A549 (cell line): ENCODE measurements at regions not wholly inside any gene's neighbourhood (a gene's known extent, or its start where the extent isn't known, plus 50 kb on each side); places are given as distances from the start of the nearest gene placed in this dataset.

Source experiments
- ATAC-seq, 2 experiments: fragments of 200-7000 bp in 1 of 2; fragments of >200 bp in 1 of 2; cut with Nextera tagmentation in 1 of 2; cut with Tn5 transposase in 1 of 2; 3 replicates each; pipeline versions ENCODE4 v1.8.0 to v1.9.1; 2018 to 2020; ENCODE audit warnings: mild to moderate bottlenecking in 1 of 2, moderate library complexity in 1 of 2
- CTCF ChIA-PET: fragments of 300-600 bp; sonication (Branson Sonifier 250); formaldehyde crosslinking; extraction: SDS; loops from one replicate; lab custom pipeline; 2021; ENCODE audit warnings: antibody characterized with exemption, inconsistent platforms; lab: Yijun Ruan, JAX
- POLR2A ChIA-PET: fragments of 350-600 bp; formaldehyde crosslinking; extraction: SDS; loops from one replicate; lab custom pipeline; 2021; ENCODE audit warnings: antibody characterized with exemption, inconsistent platforms; lab: Yijun Ruan, JAX
- DNase-seq, 2 experiments: peaks; one replicate each; pipeline versions ENCODE4 v3.0.0 to v3.0.0-alpha.2; 2011 to 2016; ENCODE audit warnings: low read depth in 1 of 2, low spot score in 1 of 2
- FAIRE-seq: peaks from 2 replicates; lab custom pipeline; 2011; peaks lifted over from hg19 to GRCh38; lab: Jason Lieb, UNC
- H3K27ac ChIP-seq, 2 experiments: fragments of >200 bp; sonication (Bioruptor Twin); formaldehyde crosslinking; 3 replicates each; pipeline ENCODE4 v1.5.1; 2016 to 2017
- H3K4me1 ChIP-seq: fragments of >200 bp; sonication (Bioruptor Twin); formaldehyde crosslinking; 3 replicates; pipeline ENCODE4 v1.6.1; 2016
- H3K4me2 ChIP-seq: fragments of >200 bp; sonication (Bioruptor Twin); formaldehyde crosslinking; 3 replicates; pipeline ENCODE4 v1.6.1; 2016
- H3K4me3 ChIP-seq: fragments of >200 bp; sonication (Bioruptor Twin); formaldehyde crosslinking; 3 replicates; pipeline ENCODE4 v1.5.1; 2016
- H3K9me3 ChIP-seq: fragments of >200 bp; sonication (Bioruptor Twin); formaldehyde crosslinking; 3 replicates; pipeline ENCODE4 v1.6.1; 2016
- CEBPB ChIP-seq, 2 experiments: fragments of >200 bp in 1 of 2; sonication (Bioruptor Twin) in 1 of 2; formaldehyde crosslinking in 1 of 2; IDR thresholded peaks; 2 replicates each; pipeline ENCODE4 v1.6.1; 2012 to 2016
- CHD2 ChIP-seq: fragments of 150-350 bp; IDR thresholded peaks from 2 replicates; pipeline ENCODE4 v1.6.1; 2014; ENCODE audit warnings: low read length; ENCODE audit not compliant: partially characterized antibody
- E2F6 ChIP-seq: IDR thresholded peaks from 2 replicates; pipeline ENCODE4 v1.6.1; 2012; ENCODE audit warnings: low read depth, borderline replicate concordance
- EP300 ChIP-seq, 2 experiments: fragments of >200 bp; sonication (Bioruptor Twin); formaldehyde crosslinking; IDR thresholded peaks; 2 replicates in 1 of 2; 3 replicates in 1 of 2; pipeline ENCODE4 v1.6.1; 2016 to 2017
- FOXS1 ChIP-seq: fragments of 250-450 bp; sonication (Bioruptor Pico); IDR thresholded peaks from 2 replicates; pipeline ENCODE4 v1.5.0; 2020; ENCODE audit warnings: mild to moderate bottlenecking, moderate library complexity
- GATA3 ChIP-seq: IDR thresholded peaks from 2 replicates; pipeline ENCODE4 v1.6.1; 2012; ENCODE audit warnings: borderline replicate concordance
- HES2 ChIP-seq: fragments of >200 bp; sonication (Bioruptor Twin); formaldehyde crosslinking; IDR thresholded peaks from 2 replicates; pipeline ENCODE4 v1.6.1; 2016
- MYC ChIP-seq: IDR thresholded peaks from 2 replicates; pipeline ENCODE4 v1.6.1; 2012; ENCODE audit warnings: mild to moderate bottlenecking, inconsistent platforms, low read length, improper control_type of control experiment, borderline replicate concordance
- NPAS2 ChIP-seq: fragments of 250-450 bp; sonication (Bioruptor Pico); IDR thresholded peaks from 2 replicates; pipeline ENCODE4 v1.8.0; 2022; ENCODE audit warnings: mild to moderate bottlenecking, moderate library complexity, borderline replicate concordance
- NR3C1 ChIP-seq: fragments of >200 bp; sonication (Bioruptor Twin); formaldehyde crosslinking; IDR thresholded peaks from 3 replicates; pipeline ENCODE4 v1.6.1; 2017
- POLR2A ChIP-seq: IDR thresholded peaks from 2 replicates; pipeline ENCODE4 v1.6.1; 2012; ENCODE audit warnings: mild to moderate bottlenecking, low read length
- SMC3 ChIP-seq: fragments of >200 bp; sonication (Bioruptor Twin); formaldehyde crosslinking; IDR thresholded peaks from 3 replicates; pipeline ENCODE4 v1.6.1; 2018; ENCODE audit warnings: inconsistent platforms
- ZFP36 ChIP-seq: fragments of 450-650 bp; IDR thresholded peaks from 2 replicates; pipeline ENCODE4 v1.6.1; 2014; ENCODE audit warnings: borderline replicate concordance; ENCODE audit not compliant: partially characterized antibody
- ZSCAN20 ChIP-seq: fragments of 250-450 bp; sonication (Bioruptor Pico); IDR thresholded peaks from 2 replicates; pipeline ENCODE4 v1.8.0; 2022; ENCODE audit warnings: mild to moderate bottlenecking, moderate library complexity
- WGBS: methylation state at CpG from one replicate; pipeline ENCODE4 v1.1.6; 2017; ENCODE audit errors: missing lambda C conversion rate; 5-methylcytosine and 5-hydroxymethylcytosine counted together
- TF ChIP-seq, protein P1 (sequence below): fragments of >200 bp; sonication (Bioruptor Twin); formaldehyde crosslinking; IDR thresholded peaks from 3 replicates; pipeline ENCODE4 v1.5.1; 2016
- TF ChIP-seq, protein P2 (sequence below): fragments of 150-350 bp; IDR thresholded peaks from 2 replicates; pipeline ENCODE4 v1.6.1; 2014; ENCODE audit warnings: low read depth, mild to moderate bottlenecking, low read length
- TF ChIP-seq, protein P3 (sequence below): fragments of >200 bp; sonication (Bioruptor Twin); formaldehyde crosslinking; IDR thresholded peaks from 3 replicates; pipeline ENCODE4 v1.6.1; 2016

DNA sequence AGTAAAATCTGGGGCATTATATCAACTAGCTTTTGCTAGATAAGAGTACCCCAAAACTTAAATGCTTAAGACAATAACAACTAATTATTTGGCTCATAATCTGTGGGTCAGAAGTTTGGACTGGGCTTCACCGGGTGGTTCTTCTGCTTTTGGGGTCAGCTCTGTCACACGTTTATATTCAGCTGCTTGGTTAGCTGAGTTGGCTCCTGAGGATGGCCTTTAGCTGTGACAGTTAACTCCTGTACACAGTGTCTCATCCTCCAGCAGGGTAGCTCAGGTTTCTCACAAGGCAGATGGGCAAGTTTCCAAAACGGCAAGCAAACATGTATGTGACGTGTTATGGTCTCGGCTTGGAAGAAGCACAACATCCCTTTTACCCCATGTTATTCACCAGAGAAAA lies 488.2 kb downstream of the TLE4 start:
- CTCF ChIA-PET = no interaction called here
- DNase-seq = no peak
- WGBS = 65% methylated on average over 5 of the region's 5 CpGs
- no peak overlapping the region for H3K4me3 ChIP-seq
- FAIRE-seq = no peak
- POLR2A ChIA-PET = no interaction called here
- TF ChIP-seq, protein P1, sequence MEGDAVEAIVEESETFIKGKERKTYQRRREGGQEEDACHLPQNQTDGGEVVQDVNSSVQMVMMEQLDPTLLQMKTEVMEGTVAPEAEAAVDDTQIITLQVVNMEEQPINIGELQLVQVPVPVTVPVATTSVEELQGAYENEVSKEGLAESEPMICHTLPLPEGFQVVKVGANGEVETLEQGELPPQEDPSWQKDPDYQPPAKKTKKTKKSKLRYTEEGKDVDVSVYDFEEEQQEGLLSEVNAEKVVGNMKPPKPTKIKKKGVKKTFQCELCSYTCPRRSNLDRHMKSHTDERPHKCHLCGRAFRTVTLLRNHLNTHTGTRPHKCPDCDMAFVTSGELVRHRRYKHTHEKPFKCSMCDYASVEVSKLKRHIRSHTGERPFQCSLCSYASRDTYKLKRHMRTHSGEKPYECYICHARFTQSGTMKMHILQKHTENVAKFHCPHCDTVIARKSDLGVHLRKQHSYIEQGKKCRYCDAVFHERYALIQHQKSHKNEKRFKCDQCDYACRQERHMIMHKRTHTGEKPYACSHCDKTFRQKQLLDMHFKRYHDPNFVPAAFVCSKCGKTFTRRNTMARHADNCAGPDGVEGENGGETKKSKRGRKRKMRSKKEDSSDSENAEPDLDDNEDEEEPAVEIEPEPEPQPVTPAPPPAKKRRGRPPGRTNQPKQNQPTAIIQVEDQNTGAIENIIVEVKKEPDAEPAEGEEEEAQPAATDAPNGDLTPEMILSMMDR = no peak
- TF ChIP-seq SMC3 (no peak), HES2 (no peak), MYC (no peak)
- no peak overlapping the region for H3K4me2 ChIP-seq
- H3K9me3 ChIP-seq = no peaks in the 10 kb centered on the region
- no peak overlapping the region for H3K27ac ChIP-seq
- ATAC-seq = no peak
- H3K4me1 ChIP-seq = no peaks in the 10 kb centered on the region

- ATAC-seq (no peak), DNase-seq (no peak), FAIRE-seq (no peak)
- H3K9me3 ChIP-seq = no peaks in the 10 kb centered on the region
- no peak overlapping the region for H3K27ac ChIP-seq
- H3K4me1 ChIP-seq = no peaks in the 10 kb centered on the region
- H3K4me2 ChIP-seq = no peak overlapping the region
- WGBS = 38% methylated on average over 6 of the region's 6 CpGs
- POLR2A ChIA-PET = no interaction called here
- TF ChIP-seq, protein P2, sequence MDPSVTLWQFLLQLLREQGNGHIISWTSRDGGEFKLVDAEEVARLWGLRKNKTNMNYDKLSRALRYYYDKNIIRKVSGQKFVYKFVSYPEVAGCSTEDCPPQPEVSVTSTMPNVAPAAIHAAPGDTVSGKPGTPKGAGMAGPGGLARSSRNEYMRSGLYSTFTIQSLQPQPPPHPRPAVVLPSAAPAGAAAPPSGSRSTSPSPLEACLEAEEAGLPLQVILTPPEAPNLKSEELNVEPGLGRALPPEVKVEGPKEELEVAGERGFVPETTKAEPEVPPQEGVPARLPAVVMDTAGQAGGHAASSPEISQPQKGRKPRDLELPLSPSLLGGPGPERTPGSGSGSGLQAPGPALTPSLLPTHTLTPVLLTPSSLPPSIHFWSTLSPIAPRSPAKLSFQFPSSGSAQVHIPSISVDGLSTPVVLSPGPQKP = no peak
- no peak for TF ChIP-seq CHD2
- H3K4me3 ChIP-seq = no peak overlapping the region
- CTCF ChIA-PET = no interaction called here
Observed at GRCh38 chr9:80059191-80059590, 487.4 kb downstream of the TLE4 start.

- Histone ChIP-seq H3K9me3 (no peaks in the 10 kb centered on the region), H3K4me1 (no peaks in the 10 kb centered on the region), H3K4me3 (no peak overlapping the region), H3K4me2 (no peak overlapping the region), H3K27ac (no peak overlapping the region)
- ChIA-PET CTCF (no interaction called here), POLR2A (no interaction called here)
- 0% methylated on average over 1 of the region's 1 CpG for WGBS
- DNase-seq (no peak), ATAC-seq (no peak), FAIRE-seq (no peak)
- TF ChIP-seq SMC3 (no peak), NR3C1 (no peak), CEBPB (IDR thresholded peaks at IDR 0.05) (no peak), GATA3 (no peak), NPAS2 (CRISPR knock-in tag) (no peak), EP300 (IDR thresholded peaks at IDR 0.05) (no peak), ZSCAN20 (CRISPR knock-in tag) (no peak), ZFP36 (no peak), POLR2A (no peak), E2F6 (no peak), FOXS1 (CRISPR knock-in tag) (no peak)
- TF ChIP-seq, protein P3, sequence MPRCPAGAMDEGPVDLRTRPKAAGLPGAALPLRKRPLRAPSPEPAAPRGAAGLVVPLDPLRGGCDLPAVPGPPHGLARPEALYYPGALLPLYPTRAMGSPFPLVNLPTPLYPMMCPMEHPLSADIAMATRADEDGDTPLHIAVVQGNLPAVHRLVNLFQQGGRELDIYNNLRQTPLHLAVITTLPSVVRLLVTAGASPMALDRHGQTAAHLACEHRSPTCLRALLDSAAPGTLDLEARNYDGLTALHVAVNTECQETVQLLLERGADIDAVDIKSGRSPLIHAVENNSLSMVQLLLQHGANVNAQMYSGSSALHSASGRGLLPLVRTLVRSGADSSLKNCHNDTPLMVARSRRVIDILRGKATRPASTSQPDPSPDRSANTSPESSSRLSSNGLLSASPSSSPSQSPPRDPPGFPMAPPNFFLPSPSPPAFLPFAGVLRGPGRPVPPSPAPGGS = no peak
Observed at GRCh38 chr9:80052830-80053229, 481.1 kb downstream of the TLE4 start.
